ENCODE measurements at regions not wholly inside any gene's neighbourhood (a gene's known extent, or its start where the extent isn't known, plus 50 kb on each side); places are given as distances from the start of the nearest gene placed in this dataset.

- H3K4me3 ChIP-seq, result no peak overlapping the region
- no peaks in the 10 kb centered on the region for H3K36me3 ChIP-seq
- DNase-seq (ENCODE audit: low spot score in 2 of 2), result no peak
- H3K27ac ChIP-seq, result no peak overlapping the region
- no peaks in the 10 kb centered on the region for H3K4me1 ChIP-seq
- H3K9me3 ChIP-seq, result no peaks in the 10 kb centered on the region
- TF ChIP-seq POLR2A (IDR thresholded peaks at IDR 0.05), result no peak
- TF ChIP-seq POLR2AphosphoS5 (IDR thresholded peaks at IDR 0.05), result no peak
- TF ChIP-seq EP300 (IDR thresholded peaks at IDR 0.05), result no peak
- no peak for TF ChIP-seq CTCF (IDR thresholded peaks at IDR 0.05)
- H3K27me3 ChIP-seq, result no peaks in the 10 kb centered on the region
Measured at GRCh38 chr4:177687117-177687516, 244.9 kb upstream of the AGA start.

GRCh38 chr4:177692907-177693306, 250.7 kb upstream of the AGA start:
- no peaks in the 10 kb centered on the region for H3K27me3 ChIP-seq
- TF ChIP-seq EP300 (IDR thresholded peaks at IDR 0.05) (no peak), POLR2A (IDR thresholded peaks at IDR 0.05) (no peak), POLR2AphosphoS5 (IDR thresholded peaks at IDR 0.05) (no peak), CTCF (IDR thresholded peaks at IDR 0.05) (no peak)
- no peaks in the 10 kb centered on the region for H3K36me3 ChIP-seq
- no peak for DNase-seq (ENCODE audit: low spot score in 2 of 2)
- H3K27ac ChIP-seq, result no peak overlapping the region
- no peaks in the 10 kb centered on the region for H3K9me3 ChIP-seq
- H3K4me3 ChIP-seq, result no peak overlapping the region
- H3K4me1 ChIP-seq, result no peaks in the 10 kb centered on the region
- WGBS, result 65% methylated on average over 1 of the region's 1 CpG

GRCh38 chr4:177696438-177696966, 254.3 kb upstream of the AGA start:
- WGBS, result 60% methylated on average over 8 of the region's 8 CpGs

GRCh38 chr4:177699365-177700213, 257.4 kb upstream of the AGA start:
- Histone ChIP-seq H3K27me3 (no peaks in the 10 kb centered on the region), H3K4me1 (no peaks in the 10 kb centered on the region), H3K36me3 (no peaks in the 10 kb centered on the region), H3K9me3 (no peaks in the 10 kb centered on the region), H3K4me3 (no peak overlapping the region), H3K27ac (no peak overlapping the region)
- no peak for DNase-seq (ENCODE audit: low spot score in 2 of 2)
- WGBS, result 55% methylated on average over 5 of the region's 5 CpGs
- no peak for TF ChIP-seq CTCF (IDR thresholded peaks at IDR 0.05)
- TF ChIP-seq POLR2A (IDR thresholded peaks at IDR 0.05), result no peak
- TF ChIP-seq EP300 (IDR thresholded peaks at IDR 0.05), result no peak
- TF ChIP-seq POLR2AphosphoS5 (IDR thresholded peaks at IDR 0.05), result no peak

More at GRCh38 chr4:177696438-177696966, 254.3 kb upstream of the AGA start:
- no peak overlapping the region for H3K27ac ChIP-seq
- no peaks in the 10 kb centered on the region for H3K36me3 ChIP-seq
- H3K9me3 ChIP-seq, result no peaks in the 10 kb centered on the region
- no peak overlapping the region for H3K4me3 ChIP-seq
- no peaks in the 10 kb centered on the region for H3K4me1 ChIP-seq
- H3K27me3 ChIP-seq, result no peaks in the 10 kb centered on the region
- TF ChIP-seq EP300 (IDR thresholded peaks at IDR 0.05) (no peak), POLR2A (IDR thresholded peaks at IDR 0.05) (no peak), CTCF (IDR thresholded peaks at IDR 0.05) (no peak), POLR2AphosphoS5 (IDR thresholded peaks at IDR 0.05) (no peak)
- DNase-seq (ENCODE audit: low spot score in 2 of 2), result no peak

- no peak for DNase-seq (ENCODE audit: low spot score in 2 of 2)
- 88% methylated on average over 2 of the region's 2 CpGs for WGBS
- Histone ChIP-seq H3K4me3 (no peak overlapping the region), H3K9me3 (no peaks in the 10 kb centered on the region), H3K36me3 (no peaks in the 10 kb centered on the region), H3K27me3 (no peaks in the 10 kb centered on the region), H3K27ac (no peak overlapping the region), H3K4me1 (no peaks in the 10 kb centered on the region)
- TF ChIP-seq EP300 (IDR thresholded peaks at IDR 0.05) (no peak), CTCF (IDR thresholded peaks at IDR 0.05) (no peak), POLR2AphosphoS5 (IDR thresholded peaks at IDR 0.05) (no peak), POLR2A (IDR thresholded peaks at IDR 0.05) (no peak)
Measured at GRCh38 chr4:177706916-177707315, 264.7 kb upstream of the AGA start.
